KOPT-K1 (cell line): ENCODE measurements at regions not wholly inside any gene's neighbourhood (a gene's known extent, or its start where the extent isn't known, plus 50 kb on each side); places are given as distances from the start of the nearest gene placed in this dataset.

Experiments used
- H3K27ac ChIP-seq: fragments of 200-600 bp; sonication (generic); 2 replicates; pipeline ENCODE4 v1.5.1; 2016; ENCODE audit warnings: antibody characterized with exemption, mild to moderate bottlenecking, low read depth, low read length; ENCODE audit not compliant: poor library complexity, severe bottlenecking
- H3K36me3 ChIP-seq: fragments of 200-600 bp; sonication (generic); 2 replicates; pipeline ENCODE4 v1.5.1; 2017; ENCODE audit warnings: antibody characterized with exemption, mild to moderate bottlenecking, low read length, moderate library complexity; ENCODE audit not compliant: insufficient read depth
- H3K9me3 ChIP-seq: fragments of 200-600 bp; sonication (generic); 2 replicates; pipeline ENCODE4 v1.5.1; 2017; ENCODE audit warnings: antibody characterized with exemption, low read length, mild to moderate bottlenecking; ENCODE audit not compliant: insufficient read depth, poor library complexity, severe bottlenecking

DNA sequence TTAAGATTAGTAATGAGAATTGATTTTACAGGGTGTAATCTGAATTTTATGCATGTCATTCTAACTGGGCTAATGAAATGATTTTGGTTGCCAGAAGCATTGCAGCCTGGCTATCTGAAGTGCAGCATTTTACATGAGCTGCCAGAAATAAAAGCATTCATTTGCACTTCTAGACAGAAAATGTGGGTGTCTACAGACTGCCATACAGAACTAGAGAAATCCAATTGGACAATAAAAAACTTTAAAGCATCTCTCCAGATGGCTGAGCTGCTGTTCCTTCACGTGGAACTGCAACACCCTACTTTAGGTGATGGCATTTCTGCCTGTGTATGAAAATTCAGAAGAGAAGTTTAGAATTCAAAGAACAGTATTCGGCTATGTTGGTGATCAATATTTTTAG is 450.1 kb upstream of the SLITRK1 start:
- no peaks in the 10 kb centered on the region for H3K9me3 ChIP-seq
- no peak overlapping the region for H3K27ac ChIP-seq
- no peaks in the 10 kb centered on the region for H3K36me3 ChIP-seq

DNA sequence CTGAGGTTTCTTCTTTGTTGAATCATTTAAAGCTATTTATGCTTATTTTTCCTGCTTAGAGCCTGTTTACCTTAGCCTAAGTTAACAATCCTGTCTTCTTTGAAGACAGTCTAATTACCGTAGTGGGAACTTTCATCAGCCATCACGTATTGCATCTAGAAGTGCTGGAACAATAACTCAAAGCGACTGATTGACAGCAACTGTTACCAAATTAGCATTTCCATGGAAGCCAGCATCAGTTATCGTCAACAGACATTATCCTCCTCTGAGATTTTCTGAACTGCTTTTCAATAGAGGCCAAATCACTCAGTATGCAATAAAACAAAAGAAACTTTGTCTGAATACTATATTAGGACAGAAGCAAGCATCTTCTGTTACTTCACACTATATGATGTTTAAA is 433.3 kb upstream of the SLITRK1 start:
- Histone ChIP-seq H3K9me3 (no peaks in the 10 kb centered on the region), H3K27ac (no peak overlapping the region), H3K36me3 (no peaks in the 10 kb centered on the region)

DNA sequence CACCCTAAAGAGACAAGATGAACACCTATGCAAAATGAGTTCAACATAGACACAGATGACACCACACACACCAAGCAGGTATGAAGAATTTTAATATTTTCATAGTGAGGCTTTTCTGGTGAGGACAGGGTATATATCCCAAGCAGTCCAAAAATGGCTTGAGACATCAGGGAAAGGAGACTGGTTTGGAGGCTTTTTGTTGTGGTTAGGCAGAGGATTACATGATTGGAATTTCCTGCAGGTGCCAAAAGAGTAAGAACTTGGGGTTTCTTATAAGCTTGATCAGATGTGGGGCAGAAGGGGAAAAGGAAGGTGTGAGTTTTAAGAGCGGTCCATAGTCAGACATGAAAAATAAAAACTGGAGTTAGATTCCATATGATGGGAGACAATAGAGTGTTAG is 420.8 kb upstream of the SLITRK1 start:
- no peaks in the 10 kb centered on the region for H3K36me3 ChIP-seq
- H3K27ac ChIP-seq, result no peak overlapping the region
- H3K9me3 ChIP-seq, result no peaks in the 10 kb centered on the region

DNA sequence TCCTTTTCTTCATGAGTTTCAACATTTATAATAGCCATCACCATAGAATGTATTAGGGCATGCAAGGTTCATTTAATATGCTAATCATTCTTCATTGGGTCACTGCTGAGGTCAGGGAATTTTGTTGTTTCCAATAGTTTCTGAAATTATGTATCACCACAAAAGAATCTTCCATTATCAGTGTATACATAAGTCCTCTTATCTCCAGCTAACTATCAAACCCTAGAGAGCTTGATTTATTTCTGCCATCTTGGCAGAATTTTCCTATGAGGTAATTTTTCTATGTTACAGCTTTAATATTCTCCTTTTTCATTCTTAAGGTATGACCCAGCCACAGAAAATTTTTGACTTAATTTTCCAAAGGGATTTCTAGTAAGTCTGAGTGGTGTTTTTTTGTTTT is 415.0 kb upstream of the SLITRK1 start:
- H3K27ac ChIP-seq, result no peak overlapping the region
- no peaks in the 10 kb centered on the region for H3K9me3 ChIP-seq
- no peaks in the 10 kb centered on the region for H3K36me3 ChIP-seq

DNA sequence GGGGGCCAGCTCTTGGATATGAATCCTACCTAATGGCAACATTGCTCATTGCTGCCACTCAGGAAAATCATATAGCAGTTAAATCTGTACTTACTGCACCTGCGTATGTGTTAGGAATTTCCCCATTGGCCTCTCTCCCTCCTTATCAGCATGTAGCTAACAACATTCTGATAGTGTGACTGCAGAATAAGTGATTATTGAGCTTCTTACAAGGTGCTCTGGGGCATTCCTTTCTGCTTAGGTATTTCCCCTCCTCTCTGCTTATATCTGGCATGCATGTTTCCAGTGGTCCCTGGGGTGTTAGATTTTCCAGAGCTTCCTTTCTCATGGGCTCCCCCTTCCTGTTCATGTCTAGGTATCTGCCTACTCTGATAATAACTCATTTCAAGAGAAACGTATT is 414.1 kb upstream of the SLITRK1 start:
- H3K36me3 ChIP-seq, result no peaks in the 10 kb centered on the region
- H3K9me3 ChIP-seq, result no peaks in the 10 kb centered on the region
- no peak overlapping the region for H3K27ac ChIP-seq

DNA sequence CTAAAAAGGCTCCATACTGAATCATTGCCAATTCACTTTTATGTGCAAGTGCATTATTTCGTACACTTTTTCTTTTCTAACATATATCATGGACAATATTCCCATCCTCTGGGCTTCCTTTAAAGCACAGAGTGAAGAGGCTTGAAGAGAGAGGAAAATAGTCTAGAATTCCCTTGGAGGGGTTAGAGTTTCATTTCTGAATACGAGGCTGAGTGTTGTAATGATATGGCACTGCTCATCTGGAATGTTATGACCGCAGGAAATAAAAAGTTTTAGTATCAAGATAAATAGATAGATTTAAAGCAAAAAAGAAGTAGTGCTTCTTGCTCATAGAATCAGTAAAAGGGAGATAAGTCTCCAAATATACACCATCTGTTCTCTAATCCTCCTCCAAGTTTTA is 412.3 kb upstream of the SLITRK1 start:
- Histone ChIP-seq H3K27ac (no peak overlapping the region), H3K9me3 (no peaks in the 10 kb centered on the region), H3K36me3 (no peaks in the 10 kb centered on the region)

DNA sequence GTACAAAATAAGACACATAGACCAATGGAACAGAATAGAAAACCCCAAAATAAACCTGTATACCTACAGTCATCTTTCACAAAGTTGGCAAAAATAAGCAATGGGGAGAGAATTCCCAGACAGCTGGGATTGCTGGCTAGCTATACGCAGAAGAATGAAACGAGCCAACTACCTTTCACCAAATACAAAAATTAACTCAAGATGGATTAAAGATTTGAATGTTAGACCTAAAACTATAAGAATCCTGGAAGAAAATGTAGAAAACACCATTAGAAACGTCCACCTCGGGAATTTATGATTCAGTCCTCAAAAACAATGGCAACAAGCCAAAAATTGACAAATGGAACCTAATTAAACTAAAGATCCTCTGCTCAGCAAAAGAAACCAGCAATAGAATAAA is 408.1 kb upstream of the SLITRK1 start:
- Histone ChIP-seq H3K27ac (no peak overlapping the region), H3K9me3 (no peaks in the 10 kb centered on the region), H3K36me3 (no peaks in the 10 kb centered on the region)

DNA sequence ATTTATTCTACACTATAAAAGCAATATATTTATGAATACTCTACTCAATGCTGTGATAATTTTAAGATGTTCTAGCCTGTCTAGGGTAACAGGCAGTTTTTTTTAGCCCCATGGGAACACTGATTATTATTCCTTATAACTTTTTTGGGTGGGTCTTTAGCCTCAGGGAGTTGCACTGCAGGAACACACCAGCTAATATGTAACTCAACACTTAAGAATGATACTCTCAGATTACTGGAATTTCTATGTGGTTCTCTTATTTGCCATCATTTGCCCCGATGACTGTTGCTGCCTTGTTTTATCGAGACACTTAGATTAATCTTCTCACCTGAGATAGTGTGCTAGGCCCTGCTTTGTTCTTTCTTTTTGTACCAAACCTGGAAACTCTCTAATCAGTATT is 396.9 kb upstream of the SLITRK1 start:
- Histone ChIP-seq H3K27ac (no peak overlapping the region), H3K36me3 (no peaks in the 10 kb centered on the region), H3K9me3 (no peaks in the 10 kb centered on the region)

DNA sequence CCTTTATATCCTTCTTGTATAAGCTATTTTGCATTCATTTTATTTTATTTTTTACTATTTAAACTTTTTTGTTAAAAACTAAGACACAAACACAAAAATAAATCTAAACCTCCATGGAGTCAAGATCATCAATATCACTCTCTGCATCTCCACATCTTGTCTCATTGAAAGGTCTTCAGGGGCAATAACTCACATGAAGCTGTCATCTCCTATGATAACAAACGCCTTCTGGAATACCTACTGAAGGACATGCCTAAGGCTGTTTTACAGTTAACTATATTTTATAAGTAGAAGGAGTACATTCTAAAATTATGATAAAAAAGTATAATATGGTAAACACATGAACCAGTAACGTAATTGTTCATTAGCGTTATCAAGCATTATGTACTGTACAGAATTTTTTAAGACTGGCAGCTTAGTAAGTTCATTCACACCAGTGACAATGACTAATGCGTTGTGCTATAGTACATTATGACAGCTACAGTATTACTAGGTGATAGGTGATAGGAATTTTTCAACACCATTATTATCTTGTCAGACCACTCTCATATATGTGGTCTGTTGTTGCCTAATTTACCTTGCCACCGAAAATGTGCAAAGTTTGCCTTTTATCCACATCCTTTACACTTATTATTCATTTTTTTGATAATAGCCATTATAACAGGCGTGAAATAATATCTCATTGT is 390.7 kb upstream of the SLITRK1 start:
- no peaks in the 10 kb centered on the region for H3K36me3 ChIP-seq

DNA sequence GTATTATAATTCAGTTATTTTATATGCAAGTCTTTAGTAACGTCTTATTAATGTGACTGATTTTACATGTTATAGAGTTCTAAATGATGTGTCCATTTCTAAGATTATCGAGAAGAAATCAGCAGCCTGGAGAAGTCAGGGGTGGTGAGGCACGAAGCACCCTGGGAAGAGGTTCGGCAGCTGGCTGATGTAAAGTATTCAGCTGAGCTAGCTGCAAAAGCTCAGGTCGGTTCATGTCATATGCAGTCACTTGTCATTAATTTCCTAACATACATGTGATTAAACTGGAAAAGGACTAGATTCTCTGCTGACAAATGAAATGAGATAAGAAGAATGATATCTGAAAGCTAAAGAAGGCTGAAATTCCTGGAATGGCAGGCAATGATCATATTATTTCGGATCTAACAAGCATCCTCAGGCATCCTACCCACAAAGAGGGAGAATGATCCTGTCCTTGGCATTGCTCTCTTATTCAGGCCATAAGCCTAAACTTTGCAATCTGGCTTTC is 383.0 kb upstream of the SLITRK1 start:
- no peaks in the 10 kb centered on the region for H3K36me3 ChIP-seq
- H3K27ac ChIP-seq, result no peak overlapping the region
- H3K9me3 ChIP-seq, result no peaks in the 10 kb centered on the region

More for the DNA sequence above, 390.7 kb upstream of the SLITRK1 start:
- no peaks in the 10 kb centered on the region for H3K9me3 ChIP-seq
- no peak overlapping the region for H3K27ac ChIP-seq

DNA sequence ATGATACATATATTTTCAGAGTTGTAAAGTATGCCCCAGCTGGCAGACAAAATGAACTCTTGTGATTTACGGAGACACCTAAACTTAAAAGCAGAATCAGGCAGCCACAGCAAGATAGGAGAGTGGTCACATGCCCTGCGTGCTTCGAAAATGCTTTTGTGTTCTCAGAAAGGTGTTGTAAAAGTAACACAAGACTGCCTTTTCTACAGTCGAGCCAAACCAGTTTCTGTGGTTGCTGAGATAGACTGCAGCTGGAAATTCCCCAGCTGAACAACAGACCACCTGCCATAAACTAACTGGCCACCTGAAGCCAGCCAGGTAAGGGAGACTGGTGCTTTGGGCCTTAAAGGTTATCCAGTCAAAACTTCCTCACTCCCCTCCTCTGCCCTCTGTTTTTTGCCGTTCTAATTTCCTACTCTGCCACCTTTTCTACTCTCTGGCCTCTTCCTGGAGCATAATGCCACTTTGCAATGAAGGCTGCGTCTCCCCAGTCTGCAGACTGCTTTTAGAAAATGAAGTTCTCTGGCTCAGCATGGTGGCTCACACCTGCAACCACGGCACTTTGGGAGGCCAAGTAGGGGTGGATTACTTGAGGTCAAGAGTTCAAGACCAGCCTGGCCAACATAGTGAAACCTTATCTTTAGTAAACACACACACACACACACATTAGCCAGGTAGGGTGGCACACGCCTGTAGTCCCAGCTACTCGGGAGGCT is 381.2 kb upstream of the SLITRK1 start:
- no peaks in the 10 kb centered on the region for H3K36me3 ChIP-seq
- no peak overlapping the region for H3K27ac ChIP-seq
- H3K9me3 ChIP-seq, result no peaks in the 10 kb centered on the region

DNA sequence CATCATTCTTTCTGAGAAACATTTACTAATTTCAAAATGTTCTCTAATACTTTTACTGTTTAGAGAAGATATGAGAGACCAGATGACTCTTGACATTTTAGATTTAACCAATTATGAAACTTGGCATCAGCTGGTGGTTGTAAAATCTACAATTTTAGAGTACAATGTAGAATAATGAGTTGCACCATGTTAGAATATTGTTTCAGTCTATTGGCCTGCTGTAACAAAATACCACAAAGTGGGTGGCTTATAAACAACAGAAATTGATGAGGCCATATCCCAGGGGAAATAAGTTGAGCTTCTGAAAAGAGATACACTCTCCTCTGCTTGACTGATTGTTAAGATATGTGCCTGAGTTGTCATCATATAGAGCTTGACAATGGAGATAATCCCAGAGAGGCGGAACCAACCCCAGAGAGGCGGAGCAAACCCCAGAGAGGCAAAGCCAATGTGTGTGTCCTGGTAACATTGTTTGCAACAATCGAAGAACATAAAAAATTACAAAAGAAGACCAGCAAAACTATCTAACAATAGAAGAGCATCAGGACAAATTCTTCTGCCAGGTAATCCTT is 373.0 kb upstream of the SLITRK1 start:
- Histone ChIP-seq H3K36me3 (no peaks in the 10 kb centered on the region), H3K27ac (no peak overlapping the region), H3K9me3 (peaks cover 15% of the 10 kb centered on the region)

DNA sequence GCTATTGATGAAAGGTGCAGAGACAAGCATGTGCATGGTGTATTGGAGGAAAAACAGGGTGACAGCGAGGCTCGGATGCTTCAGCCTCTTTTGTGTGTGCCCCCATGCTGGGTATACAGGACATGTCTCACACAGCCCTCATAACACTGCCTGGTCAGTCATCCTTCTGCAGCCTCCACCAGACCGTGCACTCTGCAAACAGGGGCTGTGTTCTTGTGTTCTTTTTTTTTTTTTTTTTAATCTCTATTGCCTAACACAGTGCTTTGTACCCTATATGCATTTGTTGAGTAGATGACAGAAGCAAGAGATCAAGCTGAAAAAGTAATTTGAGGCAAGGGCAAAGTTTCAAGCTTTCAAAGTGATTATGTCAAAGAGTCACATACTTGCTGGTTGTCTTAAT is 367.2 kb upstream of the SLITRK1 start:
- H3K9me3 ChIP-seq, result peaks cover 15% of the 10 kb centered on the region
- H3K36me3 ChIP-seq, result no peaks in the 10 kb centered on the region
- H3K27ac ChIP-seq, result no peak overlapping the region

DNA sequence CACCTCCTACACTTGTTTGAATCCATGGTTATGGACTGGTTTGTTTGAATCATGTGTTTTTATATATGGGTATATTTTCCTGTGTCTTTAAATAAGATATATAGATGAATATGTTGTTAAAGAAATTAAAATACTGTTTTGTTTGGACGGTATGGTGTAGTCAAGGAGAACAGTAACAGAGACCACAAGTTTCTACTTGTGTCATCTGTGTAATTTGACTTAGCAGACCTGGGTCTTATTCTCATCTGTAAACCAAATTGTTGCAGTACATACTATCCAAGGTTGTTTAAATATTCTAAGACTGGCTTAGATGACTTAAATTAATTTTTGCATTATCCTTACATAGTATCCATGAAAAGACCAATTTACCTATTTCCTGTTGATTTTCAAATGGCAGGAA is 361.1 kb upstream of the SLITRK1 start:
- H3K9me3 ChIP-seq, result no peaks in the 10 kb centered on the region
- no peak overlapping the region for H3K27ac ChIP-seq
- H3K36me3 ChIP-seq, result no peaks in the 10 kb centered on the region

DNA sequence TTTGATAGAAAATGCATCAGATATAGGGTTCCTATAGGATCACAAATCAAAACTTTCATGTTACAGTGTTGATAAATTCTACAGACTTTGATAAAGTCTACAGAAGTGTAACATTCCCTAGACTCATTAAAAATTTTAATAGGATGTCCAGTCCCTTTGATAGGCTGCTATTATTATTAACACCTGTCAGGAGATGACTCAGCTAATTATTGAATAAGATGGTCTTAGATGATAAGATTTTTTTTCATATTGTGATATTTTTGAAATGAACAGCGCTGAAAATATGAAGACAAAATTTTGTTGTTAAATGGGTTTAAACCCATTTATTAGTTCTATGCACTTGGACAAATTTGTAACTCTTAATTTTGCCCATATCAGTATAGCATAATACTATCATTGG is 356.8 kb upstream of the SLITRK1 start:
- H3K9me3 ChIP-seq, result no peaks in the 10 kb centered on the region
- H3K36me3 ChIP-seq, result no peaks in the 10 kb centered on the region
- H3K27ac ChIP-seq, result no peak overlapping the region

DNA sequence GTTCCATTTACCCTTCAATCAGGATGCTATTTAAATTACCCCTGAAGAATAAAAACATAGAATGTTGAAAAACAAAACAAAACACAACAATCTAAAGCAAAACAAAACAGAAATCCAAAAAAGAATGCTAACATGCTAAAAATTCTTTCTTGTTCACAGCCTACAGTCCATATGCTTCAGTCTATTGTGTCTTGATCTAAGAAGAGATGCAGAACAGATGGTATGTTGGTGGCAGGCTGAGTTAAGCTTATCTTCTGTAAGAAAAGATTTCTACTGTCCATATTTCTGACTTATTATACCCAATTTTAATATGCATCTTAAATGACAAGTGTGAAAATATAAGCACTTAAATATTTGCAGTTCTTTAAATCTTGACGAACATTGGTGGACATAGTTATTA is 356.1 kb upstream of the SLITRK1 start:
- H3K9me3 ChIP-seq, result no peaks in the 10 kb centered on the region
- no peaks in the 10 kb centered on the region for H3K36me3 ChIP-seq
- no peak overlapping the region for H3K27ac ChIP-seq
